ENCODE measurements at regions not wholly inside any gene's neighbourhood (a gene's known extent, or its start where the extent isn't known, plus 50 kb on each side); places are given as distances from the start of the nearest gene placed in this dataset.
"Not testable (repeated sequence)": the region's sequence is repeated elsewhere in the genome, so short reads cannot be mapped to it uniquely, and the experiment has no call there.

DNA sequence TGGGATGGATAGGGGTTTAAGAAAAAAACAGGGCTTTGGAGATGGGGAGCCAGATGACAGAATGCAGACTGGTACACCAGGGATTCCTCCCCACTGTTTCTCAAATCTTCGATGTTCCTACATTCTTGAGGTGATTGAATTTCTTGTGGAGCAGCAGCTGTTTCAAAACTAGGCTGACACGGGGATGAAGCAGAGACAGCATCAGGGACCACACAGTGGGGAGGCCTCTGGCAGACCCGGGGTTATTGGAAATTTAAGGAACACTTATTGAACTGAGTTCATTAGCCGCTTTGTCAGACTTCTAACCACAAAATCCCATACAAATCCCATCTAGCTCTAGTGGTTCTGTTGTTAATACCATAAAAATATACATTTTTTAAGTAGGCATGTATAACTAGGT lies 621.4 kb upstream of the GBE1 start:
- no peak for DNase-seq

DNA sequence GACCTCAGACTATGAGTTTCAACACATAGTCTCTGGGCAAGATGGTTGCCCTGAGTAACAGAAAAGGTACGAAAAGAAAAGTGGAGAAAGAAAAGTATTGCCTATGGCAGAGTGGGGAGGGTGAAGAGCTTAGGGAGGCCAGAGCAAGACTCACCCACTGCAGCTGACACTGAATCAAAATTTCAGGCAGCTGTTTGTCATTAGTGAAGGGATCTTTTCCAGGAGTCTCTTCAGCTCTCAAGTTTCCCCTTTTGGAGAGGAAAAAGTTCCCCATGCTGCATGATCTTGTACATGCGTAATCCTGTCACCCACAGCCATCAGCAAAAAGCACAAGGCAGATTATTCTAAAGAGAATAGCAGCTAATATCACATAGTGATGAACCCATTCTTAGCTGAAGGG lies 616.9 kb upstream of the GBE1 start:
- no peak for DNase-seq

DNA sequence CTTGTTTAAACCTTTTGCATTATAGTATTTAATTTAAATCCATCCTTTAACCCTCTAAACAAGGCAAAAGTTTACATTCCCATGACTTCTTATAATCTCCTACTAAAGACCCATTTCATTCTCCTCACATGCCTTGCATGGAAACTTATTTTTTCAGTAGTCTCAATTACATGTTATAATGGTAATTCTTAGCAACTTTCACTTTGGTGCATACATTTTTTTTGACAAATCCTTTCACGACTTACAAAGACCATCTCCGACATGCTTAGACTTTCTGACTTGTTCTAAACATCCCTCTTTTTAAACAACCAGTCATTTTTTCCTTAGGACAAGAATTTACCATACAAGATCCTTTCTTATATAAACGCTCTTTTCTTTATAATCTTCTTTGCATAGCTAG lies 615.4 kb upstream of the GBE1 start:
- no peak for DNase-seq

DNA sequence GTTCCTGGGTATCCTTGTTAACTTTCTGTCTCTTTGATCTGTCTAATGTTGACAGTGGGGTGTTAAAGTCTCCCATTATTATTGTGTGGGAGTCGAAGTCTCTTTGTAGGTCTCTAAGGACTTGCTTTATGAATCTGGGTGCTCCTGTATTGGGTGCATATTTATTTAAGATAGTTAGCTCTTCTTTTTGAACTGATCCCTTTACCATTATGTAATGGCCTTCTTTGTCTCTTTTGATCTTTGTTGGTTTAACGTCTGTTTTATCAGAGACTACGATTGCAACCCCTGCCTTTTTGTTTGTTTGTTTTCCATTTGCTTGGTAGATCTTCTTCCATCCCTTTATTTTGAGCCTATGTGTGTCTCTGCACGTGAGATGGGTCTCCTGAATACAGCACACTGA lies 612.4 kb upstream of the GBE1 start:
- DNase-seq = not testable (repeated sequence)

DNA sequence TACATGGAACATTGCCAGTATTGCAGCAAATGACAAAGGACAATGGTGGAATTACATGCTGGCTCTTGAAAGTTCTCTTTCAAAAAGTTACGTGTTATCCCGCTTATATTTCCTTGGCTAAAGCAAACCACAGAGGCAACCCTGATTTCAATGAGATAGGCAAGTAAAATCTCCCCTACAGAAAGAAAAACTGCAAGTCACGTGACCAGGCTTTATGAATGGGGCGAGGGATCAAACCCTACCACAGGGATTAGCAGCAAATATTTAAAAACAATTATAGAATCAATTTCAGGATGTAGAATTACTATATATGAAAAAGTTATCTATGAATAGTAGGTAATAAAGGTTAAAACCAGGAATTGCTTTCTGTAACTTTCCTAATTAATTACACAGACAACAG lies 603.4 kb upstream of the GBE1 start:
- DNase-seq = no peak

DNA sequence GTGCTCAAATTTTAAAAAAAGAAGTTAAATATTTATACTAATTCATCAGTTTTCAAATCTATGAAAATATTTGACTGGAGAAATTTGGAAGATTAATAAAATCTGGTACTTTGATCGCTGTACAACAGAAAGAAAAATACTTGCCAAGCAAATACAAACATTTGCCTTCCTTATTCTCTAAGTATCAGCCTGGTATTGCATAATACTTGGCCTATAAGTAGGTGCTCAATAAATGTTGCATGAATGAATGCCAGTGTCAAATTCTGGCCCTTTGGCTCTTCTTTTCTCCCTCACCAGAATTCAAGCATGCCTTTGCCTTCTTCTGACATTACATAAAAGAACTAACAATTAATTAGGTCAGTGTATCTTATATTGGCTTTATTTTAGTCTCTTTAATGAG lies 601.7 kb upstream of the GBE1 start:
- DNase-seq = no peak

DNA sequence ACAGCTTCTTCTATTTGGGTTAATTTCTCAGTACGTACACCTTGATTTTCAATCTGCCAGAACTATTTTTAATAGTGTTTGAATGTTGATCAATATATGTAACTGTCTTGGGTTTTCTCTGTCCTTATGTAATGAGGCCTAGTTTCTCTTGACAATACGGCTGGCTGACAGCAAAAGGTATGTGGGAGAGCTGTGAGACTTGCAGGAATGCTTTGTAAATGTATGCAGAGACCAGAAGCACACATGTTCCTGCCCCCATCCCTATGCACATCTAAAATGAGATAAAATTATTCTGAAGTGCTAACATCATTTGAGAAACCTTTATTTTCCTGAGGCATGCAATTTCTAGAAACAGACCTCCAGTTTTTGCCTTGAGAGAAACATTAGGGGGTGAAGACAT lies 593.8 kb upstream of the GBE1 start:
- no peak for DNase-seq

DNA sequence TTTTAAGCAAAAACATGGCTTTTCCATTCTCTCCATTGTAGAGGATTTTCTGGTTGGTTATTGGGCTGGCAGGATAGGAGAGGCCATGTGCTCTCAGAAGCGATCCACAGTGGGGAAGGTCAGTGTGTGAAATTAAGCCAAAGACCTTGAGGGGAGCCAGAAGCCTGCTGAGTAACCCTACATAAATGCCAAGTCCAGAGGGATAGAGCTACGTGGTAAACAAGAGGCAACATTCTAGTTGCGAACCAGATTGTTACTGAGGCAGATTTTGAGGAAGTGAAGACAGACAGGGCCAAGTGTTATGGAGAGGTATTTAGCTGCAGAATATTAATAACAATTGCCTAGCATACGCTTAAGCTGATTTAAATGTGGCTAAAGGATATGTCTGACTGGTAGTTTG lies 592.8 kb upstream of the GBE1 start:
- DNase-seq = no peak

DNA sequence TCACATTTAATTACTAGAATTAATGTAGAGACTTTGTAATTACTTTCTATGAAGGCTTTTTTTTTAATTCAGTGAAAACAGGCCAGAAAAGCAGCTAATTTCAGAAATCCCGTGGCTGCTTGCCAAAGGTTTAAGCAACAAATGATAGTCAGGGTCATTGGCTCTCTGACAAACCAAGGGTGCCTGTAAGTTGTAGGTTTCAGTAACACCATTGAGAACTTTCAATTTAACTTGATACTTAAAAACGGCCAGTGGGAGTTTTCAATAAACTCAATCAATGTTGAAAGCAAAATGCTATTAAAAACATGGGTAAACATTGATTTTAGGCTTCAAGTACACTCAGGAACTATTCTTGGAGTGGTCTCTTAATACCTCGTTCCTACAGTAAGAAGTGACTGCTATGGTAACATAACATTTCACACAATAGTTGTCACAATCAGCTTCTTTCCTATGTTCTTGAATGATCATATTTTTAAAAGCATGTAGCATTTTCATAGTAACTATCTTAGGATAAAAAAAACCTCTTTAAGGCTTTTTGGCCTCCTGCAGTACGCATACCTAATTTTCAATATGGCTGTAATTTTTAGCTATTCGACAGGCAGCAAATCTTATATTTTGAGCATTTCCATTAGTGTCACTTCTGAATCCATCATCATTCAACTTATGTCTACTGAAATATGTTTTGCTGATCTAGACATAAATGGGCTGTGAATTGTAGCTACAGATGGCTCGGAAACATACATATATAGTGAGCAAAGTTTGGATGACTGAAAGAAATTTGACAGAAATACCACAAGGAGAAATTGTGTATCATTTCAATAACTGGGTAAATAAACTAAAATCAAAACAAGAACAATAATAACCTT lies 592.1 kb upstream of the GBE1 start:
- no peak for DNase-seq

DNA sequence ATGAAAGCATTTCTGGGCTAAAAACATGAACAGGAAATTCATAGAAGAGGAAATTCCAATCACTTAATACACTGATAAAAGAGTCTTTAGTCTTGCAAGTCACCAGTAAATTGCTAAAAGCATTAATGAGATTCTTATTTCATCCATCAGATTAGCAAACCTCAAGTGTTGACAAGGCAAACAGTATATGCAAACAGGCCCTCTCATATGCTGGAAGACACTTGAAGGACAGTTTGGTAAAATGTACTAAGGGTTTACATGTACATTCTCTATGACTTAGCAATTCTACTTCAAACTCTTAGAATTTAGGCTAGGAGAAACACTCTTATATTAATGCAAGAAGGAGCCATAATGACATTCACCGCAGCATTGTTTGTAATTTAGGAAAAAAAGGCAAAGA lies 586.1 kb upstream of the GBE1 start:
- no peak for DNase-seq

DNA sequence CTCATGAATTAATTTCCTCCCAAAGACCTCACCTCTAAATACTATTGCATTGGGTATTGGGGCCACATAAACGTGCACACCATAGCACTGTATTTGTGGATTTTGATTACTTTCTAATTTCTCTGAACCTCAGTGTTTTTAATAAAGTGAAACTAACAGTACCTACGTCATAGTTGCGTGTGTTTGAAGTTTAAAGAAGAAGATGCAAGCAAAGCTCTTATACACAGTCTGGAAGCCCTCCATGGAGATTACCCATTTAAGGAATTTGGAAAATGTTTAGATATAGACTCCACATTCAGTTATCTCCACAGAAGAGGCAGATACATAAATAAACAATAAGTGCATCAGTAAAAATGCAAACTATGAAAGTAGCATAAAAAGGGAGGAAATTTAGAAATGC lies 581.1 kb upstream of the GBE1 start:
- no peak for DNase-seq

DNA sequence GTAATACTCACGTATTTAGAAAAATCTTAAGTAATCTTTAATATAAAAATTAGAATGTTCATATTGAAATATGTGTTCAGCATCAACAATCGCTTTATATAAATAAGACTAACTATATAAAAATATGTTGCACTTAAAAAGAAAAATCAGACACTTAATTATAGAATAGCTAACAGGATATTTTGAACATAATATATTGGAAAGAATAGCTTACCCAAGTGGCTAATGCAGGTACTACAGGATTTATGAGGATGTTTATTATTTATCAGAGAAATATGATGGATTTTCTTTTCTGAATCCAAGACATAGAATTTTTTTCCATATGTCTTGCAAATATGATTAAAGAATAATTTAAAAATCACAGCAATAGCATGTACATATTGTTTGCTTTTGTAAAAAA lies 567.9 kb upstream of the GBE1 start:
- DNase-seq = no peak

DNA sequence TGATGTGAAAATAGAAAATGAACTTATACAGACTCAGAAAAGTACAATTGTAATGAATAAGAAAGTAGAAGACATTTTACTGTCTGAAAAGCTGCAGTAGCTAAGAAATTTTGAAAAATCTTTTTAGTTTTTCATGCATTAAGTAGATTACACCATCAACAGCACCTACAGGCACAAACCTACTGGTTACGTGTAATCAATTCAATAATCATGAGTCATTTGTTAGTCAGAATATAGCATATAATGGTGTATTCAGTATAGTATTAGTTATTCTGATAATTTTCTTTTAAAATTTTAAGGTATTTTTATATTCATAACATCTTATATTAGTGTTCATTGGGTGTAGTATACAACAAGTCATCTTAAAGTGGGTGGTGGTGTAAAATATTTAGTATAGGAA lies 550.5 kb upstream of the GBE1 start:
- no peak for DNase-seq

DNA sequence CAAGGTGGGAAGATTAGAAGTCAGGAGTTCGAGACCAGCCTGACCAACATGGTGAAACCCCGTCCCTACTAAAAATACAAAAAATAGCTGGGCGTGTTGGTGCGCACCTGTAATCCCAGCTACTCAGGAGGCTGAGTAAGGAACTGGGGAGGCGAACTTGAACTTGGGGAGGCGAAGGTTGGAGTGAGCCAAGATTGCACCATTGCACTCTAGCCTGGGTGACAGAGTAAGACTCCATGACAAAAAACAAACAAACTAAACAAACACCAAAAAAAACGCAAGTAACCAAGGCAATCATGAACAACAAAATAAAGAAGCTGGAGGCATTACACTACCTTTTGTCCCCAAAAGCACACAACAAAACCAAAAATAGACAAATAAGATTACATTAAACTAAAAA lies 547.3 kb upstream of the GBE1 start:
- DNase-seq = no peak

DNA sequence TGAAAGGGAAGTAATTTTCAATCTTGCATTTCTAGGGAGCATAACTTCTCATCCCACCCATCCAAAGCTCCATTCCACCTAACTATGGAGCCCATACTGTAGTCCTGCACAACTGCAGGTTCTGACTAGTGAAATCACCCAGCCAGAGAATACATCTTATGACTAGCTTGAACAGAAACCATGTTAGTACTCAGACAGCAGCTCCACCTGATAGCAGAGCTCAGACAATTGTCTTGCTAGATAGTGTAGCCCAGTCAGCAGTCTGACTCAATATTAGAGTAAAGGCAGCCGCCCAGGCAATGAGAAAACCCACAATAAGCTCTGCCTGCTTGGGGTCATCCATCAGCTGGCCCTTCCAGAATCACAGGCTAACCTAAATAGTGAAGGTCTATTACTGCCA lies 544.7 kb upstream of the GBE1 start:
- no peak for DNase-seq

DNA sequence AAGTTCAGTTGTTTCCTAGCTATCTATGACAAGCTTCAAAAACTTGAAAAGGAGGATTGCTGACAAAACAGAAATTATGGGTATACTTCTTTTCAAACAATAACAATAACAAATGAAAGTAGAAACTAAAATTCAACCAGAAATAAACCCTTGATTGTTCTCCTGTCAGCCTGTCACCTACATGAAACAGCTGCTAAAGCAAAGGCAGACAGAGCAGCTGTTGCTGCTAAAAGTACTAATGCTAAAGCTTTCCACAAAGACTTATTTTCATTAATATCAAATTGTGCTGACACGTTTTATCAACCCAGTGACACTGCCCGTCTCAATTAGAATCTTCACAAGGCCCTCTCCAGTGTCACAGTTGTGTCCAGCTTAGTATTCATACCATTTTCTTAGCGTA lies 533.2 kb upstream of the GBE1 start:
- no peak for DNase-seq

DNA sequence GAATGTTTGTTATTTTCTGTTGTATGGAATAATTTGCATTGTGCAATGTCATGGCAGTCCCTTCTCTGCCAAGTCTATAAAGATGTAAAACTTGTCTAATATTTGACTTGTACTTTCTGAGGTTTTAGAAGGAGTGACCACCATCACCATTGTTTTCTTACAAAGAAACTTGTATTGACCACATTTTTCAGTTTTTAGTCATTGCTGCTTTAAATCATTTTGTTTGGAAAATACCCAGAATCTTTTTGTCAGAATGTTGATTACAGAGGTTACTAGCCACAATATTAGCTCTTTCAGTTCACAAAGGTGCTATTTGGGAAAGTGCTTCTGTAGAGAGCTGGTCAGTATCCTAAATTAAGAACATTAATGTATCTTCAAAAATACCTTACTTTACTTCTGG lies 532.4 kb upstream of the GBE1 start:
- no peak for DNase-seq

DNA sequence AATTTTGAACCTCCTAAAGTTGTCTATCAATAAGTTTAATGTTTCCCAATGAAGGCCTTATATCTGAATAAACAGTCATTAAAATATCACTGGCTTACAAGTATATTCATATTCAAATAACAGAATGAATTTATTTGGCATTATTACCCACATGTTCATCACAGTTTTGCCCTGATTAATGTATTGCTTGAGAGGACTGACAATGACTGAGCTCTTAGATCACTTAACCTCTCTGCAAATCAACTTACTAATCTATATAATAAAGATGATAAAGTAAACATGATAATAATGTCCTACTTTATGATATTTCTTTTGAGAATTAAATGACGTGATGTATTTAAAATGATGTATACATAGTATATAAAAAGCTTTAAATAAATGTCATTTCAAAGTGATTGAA lies 532.0 kb upstream of the GBE1 start:
- no peak for DNase-seq

DNA sequence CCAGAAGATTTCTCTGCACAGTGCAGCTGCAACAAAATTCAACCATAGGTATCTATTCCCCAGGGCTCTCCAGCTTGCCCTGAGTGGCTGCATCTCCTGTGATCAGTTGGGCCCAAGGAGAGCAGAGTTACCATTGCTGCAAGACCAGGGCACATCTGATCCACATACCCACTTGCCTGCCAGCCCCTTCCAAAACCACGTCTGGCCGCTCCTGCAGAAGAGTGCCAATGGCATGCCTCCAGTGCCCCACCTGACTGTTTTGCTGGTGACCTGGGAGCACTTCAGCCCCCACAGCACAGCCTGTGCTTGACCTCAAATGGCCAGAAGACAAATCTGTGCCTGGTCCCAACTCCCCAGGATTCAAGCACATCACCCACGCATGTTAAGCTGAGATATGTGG lies 526.1 kb upstream of the GBE1 start:
- DNase-seq = no peak

DNA sequence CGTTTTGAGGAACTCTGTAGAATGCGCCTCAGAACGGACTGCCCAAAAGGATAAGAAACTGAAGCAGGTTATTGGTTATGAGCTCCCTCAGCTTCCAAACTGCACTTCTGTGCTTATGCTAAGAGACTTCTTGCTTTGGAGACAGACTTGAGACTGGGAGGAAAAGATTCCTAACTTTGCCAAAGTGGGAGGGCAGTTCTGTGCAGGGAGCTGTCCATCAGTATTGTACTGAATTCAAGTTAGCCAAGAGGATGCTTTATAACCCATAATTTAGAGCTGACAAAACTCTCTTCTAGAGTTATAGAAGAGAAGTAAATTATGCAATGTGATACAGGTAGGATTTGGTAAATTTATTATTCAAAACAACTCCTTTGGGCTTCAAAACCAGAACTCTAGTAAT lies 519.8 kb upstream of the GBE1 start:
- no peak for DNase-seq

DNA sequence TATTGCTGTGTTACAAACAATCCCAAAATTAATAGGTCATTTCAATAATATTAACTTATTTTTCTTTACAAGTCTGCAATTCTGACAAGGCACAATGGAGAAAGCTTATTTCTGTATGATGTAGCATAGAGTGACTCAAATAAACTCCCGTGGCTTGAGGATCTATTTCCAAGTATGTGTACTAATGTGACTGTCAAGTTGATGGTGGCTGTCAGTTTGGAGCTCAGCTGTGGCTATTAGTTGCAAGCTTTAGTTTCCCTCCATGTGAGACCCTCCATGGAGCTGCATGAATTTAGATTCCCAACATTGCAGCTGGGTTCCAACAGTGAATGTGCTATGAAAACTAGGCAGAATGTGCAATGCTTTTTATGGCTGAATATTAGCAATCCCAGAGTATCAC lies 515.5 kb upstream of the GBE1 start:
- DNase-seq = no peak

DNA sequence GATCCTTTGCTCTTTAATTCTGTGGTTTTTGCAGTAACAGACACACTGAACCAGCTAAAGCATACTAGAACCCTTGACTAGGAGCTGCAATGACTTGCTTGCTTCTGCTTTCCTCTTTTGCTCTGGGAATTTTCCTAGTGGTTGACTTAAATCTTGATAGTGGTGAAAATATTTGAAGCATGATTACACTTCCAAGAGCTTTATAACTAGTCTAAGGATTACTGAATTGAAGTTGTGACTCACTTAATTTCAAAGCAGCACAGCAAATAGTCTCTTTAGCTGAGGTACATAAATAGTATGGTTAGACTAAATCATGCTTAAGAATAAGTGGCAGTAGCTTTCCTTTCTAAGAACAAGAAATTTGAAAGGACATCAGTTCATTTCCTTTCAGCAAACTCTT lies 513.5 kb upstream of the GBE1 start:
- DNase-seq = no peak

DNA sequence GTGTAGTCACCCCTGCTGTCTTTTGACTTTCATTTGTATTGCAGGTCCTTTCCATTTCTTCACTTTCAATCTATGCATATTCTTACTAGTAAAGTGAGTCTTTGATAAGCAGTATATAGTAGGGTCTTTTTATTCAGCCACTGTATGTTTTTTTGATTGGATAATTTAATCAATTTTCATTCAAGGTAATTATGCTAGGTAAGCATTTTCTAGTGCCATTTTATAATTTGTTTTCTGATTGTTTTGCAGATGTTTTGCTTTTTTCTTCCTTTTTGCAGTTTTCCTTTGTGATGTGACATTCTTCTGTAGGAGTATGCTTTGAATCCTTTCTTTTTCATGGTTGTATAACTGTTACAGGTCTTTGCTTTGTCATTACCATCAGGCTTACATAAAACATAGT lies 504.3 kb upstream of the GBE1 start:
- no peak for DNase-seq

DNA sequence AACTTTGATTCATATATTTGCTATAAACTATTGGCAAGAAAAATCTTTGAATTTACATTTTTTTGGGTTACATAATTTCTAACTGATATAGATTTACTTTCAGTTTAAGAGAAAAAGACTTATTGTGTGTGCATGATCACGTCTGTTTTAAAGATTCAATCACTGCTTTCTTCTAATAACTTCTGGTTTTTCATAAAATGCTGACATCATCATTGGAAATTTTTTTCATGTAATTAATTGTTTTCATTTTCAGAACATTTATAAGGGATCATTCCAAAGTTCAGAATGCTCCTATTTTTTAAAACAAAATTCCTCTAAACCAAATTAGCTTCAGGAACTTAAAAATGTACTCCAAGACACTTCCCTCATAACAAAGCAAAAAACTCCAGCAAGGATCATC lies 500.7 kb upstream of the GBE1 start:
- no peak for DNase-seq

DNA sequence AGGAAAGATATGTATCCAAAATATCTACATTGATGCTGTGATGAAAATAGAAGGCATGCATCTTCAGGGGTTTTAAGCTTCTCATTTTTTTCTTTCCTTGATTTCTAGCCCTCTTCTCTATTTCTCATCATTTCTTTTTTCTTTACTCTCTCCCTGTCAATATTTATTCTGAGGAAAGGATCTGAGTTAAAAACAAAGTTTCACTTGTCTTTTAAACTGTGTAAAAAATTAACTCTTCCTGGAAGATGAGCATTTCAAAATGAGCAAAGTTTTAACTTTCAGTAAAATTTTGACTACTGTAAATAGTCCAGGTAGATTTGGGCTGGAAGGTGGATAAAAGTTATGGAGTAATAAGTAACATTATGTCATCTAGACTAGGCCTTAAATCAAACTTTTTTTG lies 500.2 kb upstream of the GBE1 start:
- no peak for DNase-seq

All from T-helper 9 cell (primary cell).